ENCODE measurements at regions not wholly inside any gene's neighbourhood (a gene's known extent, or its start where the extent isn't known, plus 50 kb on each side); places are given as distances from the start of the nearest gene placed in this dataset.

DNA sequence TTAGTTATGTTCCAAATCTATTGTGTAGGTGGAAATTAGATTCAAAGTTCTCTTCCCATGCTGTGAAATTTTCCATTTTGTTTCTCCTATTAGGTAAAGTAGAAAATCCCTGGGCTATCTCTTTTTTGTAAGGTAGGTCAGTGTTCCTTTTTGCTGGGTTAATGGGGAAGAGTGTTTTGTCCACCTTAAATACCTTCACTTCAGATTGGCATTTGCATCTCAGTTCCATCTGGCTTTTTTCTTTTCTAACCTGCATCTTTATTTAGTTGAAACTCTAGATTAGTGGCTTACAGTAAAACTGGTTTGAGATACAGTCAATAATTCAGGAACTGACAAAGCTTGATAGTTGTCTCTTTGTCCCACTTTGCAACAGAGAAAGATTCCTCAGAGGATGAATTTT lies 1115.8 kb downstream of the PDHA2 start:
- TF ChIP-seq, protein P1, sequence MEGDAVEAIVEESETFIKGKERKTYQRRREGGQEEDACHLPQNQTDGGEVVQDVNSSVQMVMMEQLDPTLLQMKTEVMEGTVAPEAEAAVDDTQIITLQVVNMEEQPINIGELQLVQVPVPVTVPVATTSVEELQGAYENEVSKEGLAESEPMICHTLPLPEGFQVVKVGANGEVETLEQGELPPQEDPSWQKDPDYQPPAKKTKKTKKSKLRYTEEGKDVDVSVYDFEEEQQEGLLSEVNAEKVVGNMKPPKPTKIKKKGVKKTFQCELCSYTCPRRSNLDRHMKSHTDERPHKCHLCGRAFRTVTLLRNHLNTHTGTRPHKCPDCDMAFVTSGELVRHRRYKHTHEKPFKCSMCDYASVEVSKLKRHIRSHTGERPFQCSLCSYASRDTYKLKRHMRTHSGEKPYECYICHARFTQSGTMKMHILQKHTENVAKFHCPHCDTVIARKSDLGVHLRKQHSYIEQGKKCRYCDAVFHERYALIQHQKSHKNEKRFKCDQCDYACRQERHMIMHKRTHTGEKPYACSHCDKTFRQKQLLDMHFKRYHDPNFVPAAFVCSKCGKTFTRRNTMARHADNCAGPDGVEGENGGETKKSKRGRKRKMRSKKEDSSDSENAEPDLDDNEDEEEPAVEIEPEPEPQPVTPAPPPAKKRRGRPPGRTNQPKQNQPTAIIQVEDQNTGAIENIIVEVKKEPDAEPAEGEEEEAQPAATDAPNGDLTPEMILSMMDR (IDR thresholded peaks at IDR 0.05; ENCODE audit: insufficient read depth, low read length) = no peak
- TF ChIP-seq, protein P2, sequence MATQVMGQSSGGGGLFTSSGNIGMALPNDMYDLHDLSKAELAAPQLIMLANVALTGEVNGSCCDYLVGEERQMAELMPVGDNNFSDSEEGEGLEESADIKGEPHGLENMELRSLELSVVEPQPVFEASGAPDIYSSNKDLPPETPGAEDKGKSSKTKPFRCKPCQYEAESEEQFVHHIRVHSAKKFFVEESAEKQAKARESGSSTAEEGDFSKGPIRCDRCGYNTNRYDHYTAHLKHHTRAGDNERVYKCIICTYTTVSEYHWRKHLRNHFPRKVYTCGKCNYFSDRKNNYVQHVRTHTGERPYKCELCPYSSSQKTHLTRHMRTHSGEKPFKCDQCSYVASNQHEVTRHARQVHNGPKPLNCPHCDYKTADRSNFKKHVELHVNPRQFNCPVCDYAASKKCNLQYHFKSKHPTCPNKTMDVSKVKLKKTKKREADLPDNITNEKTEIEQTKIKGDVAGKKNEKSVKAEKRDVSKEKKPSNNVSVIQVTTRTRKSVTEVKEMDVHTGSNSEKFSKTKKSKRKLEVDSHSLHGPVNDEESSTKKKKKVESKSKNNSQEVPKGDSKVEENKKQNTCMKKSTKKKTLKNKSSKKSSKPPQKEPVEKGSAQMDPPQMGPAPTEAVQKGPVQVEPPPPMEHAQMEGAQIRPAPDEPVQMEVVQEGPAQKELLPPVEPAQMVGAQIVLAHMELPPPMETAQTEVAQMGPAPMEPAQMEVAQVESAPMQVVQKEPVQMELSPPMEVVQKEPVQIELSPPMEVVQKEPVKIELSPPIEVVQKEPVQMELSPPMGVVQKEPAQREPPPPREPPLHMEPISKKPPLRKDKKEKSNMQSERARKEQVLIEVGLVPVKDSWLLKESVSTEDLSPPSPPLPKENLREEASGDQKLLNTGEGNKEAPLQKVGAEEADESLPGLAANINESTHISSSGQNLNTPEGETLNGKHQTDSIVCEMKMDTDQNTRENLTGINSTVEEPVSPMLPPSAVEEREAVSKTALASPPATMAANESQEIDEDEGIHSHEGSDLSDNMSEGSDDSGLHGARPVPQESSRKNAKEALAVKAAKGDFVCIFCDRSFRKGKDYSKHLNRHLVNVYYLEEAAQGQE (IDR thresholded peaks at IDR 0.05; ENCODE audit: insufficient replicate concordance, low read depth) = no peak

Data from HL-60 (cell line).